CD4-positive, alpha-beta T cell (primary cell): ENCODE measurements at regions not wholly inside any gene's neighbourhood (a gene's known extent, or its start where the extent isn't known, plus 50 kb on each side); places are given as distances from the start of the nearest gene placed in this dataset.
"Not testable (repeated sequence)": the region's sequence is repeated elsewhere in the genome, so short reads cannot be mapped to it uniquely, and the experiment has no call there.

ENCODE experiments used
- ATAC-seq: fragments of 200-7000 bp; cut with Tn5 transposase; one replicate; pipeline ENCODE4 v1.10.0; 2022; ENCODE audit warnings: mild to moderate bottlenecking; ENCODE audit not compliant: poor library complexity
- CTCF ChIA-PET: fragments of 350-600 bp; sonication (Branson Sonifier 250); formaldehyde crosslinking; loops from one replicate; lab custom pipeline; 2021; ENCODE audit warnings: antibody characterized with exemption, inconsistent platforms; lab: Charles Lee
- POLR2A ChIA-PET: fragments of 350-600 bp; sonication (Branson Sonifier 250); formaldehyde crosslinking; loops from one replicate; lab custom pipeline; 2021; ENCODE audit warnings: antibody characterized with exemption, inconsistent platforms; lab: Charles Lee
- DNase-seq, 14 experiments: peaks; one replicate each; pipeline ENCODE4 v3.0.0-alpha.2; 2013 to 2020; ENCODE audit warnings: mixed read lengths in 2 of 14
- H3K27ac ChIP-seq, 2 donors: one replicate each; pipeline versions ENCODE4 v1.5.1 to v1.7.0; 2013; ENCODE audit warnings: low read length in 2 of 2, low read depth in 1 of 2, mild to moderate bottlenecking in 1 of 2
- H3K27me3 ChIP-seq, 2 experiments: 1 replicate in 1 of 2; 2 replicates in 1 of 2; pipeline versions ENCODE4 v1.6.1 to v1.7.0; 2013; ENCODE audit warnings: low read length in 2 of 2, control low read depth in 1 of 2, mild to moderate bottlenecking in 1 of 2, moderate library complexity in 1 of 2; ENCODE audit not compliant: insufficient read depth in 2 of 2, control insufficient read depth in 1 of 2
- H3K36me3 ChIP-seq: one replicate; pipeline ENCODE4 v1.6.1; 2013; ENCODE audit warnings: low read length, control low read depth; ENCODE audit not compliant: insufficient read depth
- H3K4me1 ChIP-seq: one replicate; pipeline ENCODE4 v1.6.1; 2013; ENCODE audit warnings: low read length, control low read depth; ENCODE audit not compliant: insufficient read depth
- H3K4me3 ChIP-seq: one replicate; pipeline ENCODE4 v1.5.1; 2013; ENCODE audit warnings: mild to moderate bottlenecking, low read length, moderate library complexity
- H3K9me3 ChIP-seq, 2 experiments: 1 replicate in 1 of 2; 2 replicates in 1 of 2; pipeline versions ENCODE4 v1.6.1 to v1.7.0; 2013; ENCODE audit warnings: low read length in 2 of 2, mild to moderate bottlenecking in 2 of 2, control low read depth in 1 of 2, moderate library complexity in 1 of 2; ENCODE audit not compliant: control insufficient read depth in 1 of 2, insufficient read depth in 1 of 2
- H3K27ac Mint-ChIP-seq: one replicate; pipeline ENCODE4 v1.8.0; 2020; ENCODE audit warnings: mixed read lengths
- H3K27me3 Mint-ChIP-seq: one replicate; pipeline ENCODE4 v1.8.0; 2021; ENCODE audit warnings: mixed read lengths
- H3K36me3 Mint-ChIP-seq: one replicate; pipeline ENCODE4 v1.8.0; 2021; ENCODE audit warnings: low read depth, mixed read lengths
- H3K4me1 Mint-ChIP-seq: one replicate; pipeline ENCODE4 v1.8.0; 2021; ENCODE audit warnings: low read depth, mixed read lengths
- H3K4me3 Mint-ChIP-seq: one replicate; pipeline ENCODE4 v1.8.0; 2020; ENCODE audit warnings: mild to moderate bottlenecking, mixed read lengths
- H3K9me3 Mint-ChIP-seq: one replicate; pipeline ENCODE4 v1.8.0; 2020; ENCODE audit warnings: mixed read lengths
- intact Hi-C, 2 experiments: fragments of 100-400 bp; cut with DNase I in 1 of 2; cut with micrococcal nuclease in 1 of 2; formaldehyde crosslinking; loops; one replicate each; pipeline versions ENCODE4 v1.15.1 to v1.9.0; 2023 to 2025; cut with DNase I, micrococcal nuclease
- TF ChIP-seq, protein P1 (sequence below): fragments of 200-600 bp; IDR thresholded peaks from one replicate; pipeline ENCODE4 v1.8.0; 2022; ENCODE audit warnings: antibody characterized with exemption, mild to moderate bottlenecking

DNA sequence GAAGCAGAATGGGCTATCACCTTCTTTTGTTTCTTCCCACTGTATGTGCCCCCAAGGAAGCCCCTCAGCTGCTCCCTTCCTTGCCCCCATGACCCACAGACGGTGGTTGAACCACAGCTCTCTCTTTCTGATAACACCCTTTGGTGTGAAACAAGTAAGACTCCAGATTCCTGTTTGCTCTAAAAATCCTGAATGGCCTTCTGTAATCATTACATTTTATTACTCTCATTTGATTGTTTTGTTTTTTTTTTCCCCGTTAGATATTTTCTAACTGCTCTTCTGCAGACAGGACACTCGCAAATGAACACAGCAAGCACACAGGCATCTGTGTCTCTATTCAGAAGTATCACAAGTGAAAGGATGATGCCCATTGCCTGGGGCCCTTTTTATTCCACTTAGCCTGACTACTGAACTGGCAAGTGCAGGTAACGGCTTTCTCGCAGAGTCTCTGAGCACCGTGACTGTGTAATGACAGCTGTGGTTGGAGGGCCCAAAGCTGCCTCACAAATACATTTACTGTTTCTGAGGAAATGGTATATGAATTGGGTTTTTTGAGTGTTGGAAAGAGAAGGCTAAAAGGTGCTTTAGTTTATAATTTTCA, 59.3 kb downstream of the OXGR1 start:
- peaks cover 0 to 3% of the 10 kb centered on the region in 2 experiments for H3K9me3 ChIP-seq
- intact Hi-C loops = no loop called here
- Mint-ChIP-seq H3K4me3 (no peak overlapping the region), H3K36me3 (no peaks in the 10 kb centered on the region), H3K27ac (no peak overlapping the region), H3K27me3 (no peaks in the 10 kb centered on the region), H3K9me3 (no peaks in the 10 kb centered on the region), H3K4me1 (no peaks in the 10 kb centered on the region)
- H3K4me3 ChIP-seq = no peak overlapping the region
- no peaks in the 10 kb centered on the region for H3K36me3 ChIP-seq
- H3K27ac ChIP-seq = no peak overlapping the region
- H3K4me1 ChIP-seq = no peaks in the 10 kb centered on the region
- ATAC-seq (no peak), DNase-seq (no peak)
- no peaks in the 10 kb centered on the region for H3K27me3 ChIP-seq
- ChIA-PET CTCF (no interaction called here), POLR2A (no interaction called here)
- TF ChIP-seq, protein P1, sequence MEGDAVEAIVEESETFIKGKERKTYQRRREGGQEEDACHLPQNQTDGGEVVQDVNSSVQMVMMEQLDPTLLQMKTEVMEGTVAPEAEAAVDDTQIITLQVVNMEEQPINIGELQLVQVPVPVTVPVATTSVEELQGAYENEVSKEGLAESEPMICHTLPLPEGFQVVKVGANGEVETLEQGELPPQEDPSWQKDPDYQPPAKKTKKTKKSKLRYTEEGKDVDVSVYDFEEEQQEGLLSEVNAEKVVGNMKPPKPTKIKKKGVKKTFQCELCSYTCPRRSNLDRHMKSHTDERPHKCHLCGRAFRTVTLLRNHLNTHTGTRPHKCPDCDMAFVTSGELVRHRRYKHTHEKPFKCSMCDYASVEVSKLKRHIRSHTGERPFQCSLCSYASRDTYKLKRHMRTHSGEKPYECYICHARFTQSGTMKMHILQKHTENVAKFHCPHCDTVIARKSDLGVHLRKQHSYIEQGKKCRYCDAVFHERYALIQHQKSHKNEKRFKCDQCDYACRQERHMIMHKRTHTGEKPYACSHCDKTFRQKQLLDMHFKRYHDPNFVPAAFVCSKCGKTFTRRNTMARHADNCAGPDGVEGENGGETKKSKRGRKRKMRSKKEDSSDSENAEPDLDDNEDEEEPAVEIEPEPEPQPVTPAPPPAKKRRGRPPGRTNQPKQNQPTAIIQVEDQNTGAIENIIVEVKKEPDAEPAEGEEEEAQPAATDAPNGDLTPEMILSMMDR = no peak

DNA sequence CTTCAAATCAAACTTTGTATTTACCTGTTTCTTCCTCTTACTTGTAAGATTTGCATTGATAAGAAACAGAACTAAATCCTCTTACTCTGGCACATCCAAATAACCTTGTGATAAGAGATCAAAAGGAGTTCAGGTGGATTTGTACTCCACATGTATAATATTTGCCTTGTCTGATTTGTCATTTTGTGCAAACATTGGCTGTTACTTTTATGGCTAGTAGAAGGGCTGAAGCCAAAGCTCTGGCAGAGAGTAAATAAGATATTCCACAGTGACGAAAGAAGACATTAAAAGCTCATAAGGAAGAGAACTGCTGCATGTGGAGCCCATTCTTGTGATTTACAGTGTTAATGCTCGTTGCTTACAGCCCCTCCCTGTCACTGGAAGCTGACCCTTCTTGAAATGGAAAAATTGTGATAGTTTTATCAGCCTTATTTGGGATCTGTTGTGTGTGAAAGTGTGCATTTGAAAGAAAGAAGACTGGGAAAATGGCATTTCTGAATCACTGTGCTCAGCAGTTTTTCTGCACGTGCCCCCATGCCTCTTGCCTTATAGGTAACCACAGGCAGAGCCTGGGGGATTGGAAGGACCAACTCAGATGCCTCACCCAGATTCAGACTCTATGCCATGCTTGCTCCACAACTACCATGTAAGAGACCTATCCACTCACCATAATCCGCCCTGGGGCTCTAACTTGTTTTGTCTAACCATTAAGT, 68.2 kb downstream of the OXGR1 start:
- H3K36me3 Mint-ChIP-seq = no peaks in the 10 kb centered on the region
- DNase-seq = no peak
- CTCF ChIA-PET = no interaction called here

DNA sequence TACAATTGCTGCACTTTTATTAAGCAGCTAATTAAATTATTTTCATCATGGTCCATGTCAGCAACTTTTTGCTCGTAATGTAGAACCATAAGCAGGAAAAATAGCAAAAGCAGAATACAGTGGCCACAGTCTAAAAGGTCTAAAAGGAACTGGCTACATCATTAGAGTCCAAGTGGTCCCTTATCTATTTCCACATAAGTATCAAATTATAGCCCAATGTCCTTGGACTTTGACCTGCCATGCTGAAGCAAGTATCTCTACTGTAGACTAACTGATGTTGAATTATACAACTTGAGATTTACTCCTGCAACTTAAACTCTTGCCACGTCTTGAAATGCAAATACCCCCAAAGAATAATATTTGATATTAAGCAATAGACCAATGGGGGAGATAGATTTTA, 68.8 kb downstream of the OXGR1 start:
- Mint-ChIP-seq H3K27me3 (peaks cover 8% of the 10 kb centered on the region), H3K36me3 (no peaks in the 10 kb centered on the region), H3K4me1 (no peaks in the 10 kb centered on the region), H3K9me3 (peaks cover 22% of the 10 kb centered on the region), H3K27ac (no peak overlapping the region), H3K4me3 (no peak overlapping the region)
- CTCF ChIA-PET = no interaction called here
- H3K27ac ChIP-seq = no peak overlapping the region
- no peaks in the 10 kb centered on the region for H3K9me3 ChIP-seq
- H3K27me3 ChIP-seq = no peaks in the 10 kb centered on the region
- intact Hi-C loops = no loop called here
- H3K36me3 ChIP-seq = no peaks in the 10 kb centered on the region
- no peak overlapping the region for H3K4me3 ChIP-seq
- TF ChIP-seq, protein P1 = no peak
- ATAC-seq = no peak
- POLR2A ChIA-PET = no interaction called here
- no peak for DNase-seq
- no peaks in the 10 kb centered on the region for H3K4me1 ChIP-seq

More for the DNA sequence above, 68.2 kb downstream of the OXGR1 start:
- POLR2A ChIA-PET = no interaction called here
- no peak overlapping the region for H3K27ac ChIP-seq
- peaks cover 18% of the 10 kb centered on the region for H3K9me3 Mint-ChIP-seq
- H3K36me3 ChIP-seq = no peaks in the 10 kb centered on the region
- H3K27me3 Mint-ChIP-seq = peaks cover 4% of the 10 kb centered on the region
- no peaks in the 10 kb centered on the region for H3K4me1 Mint-ChIP-seq
- H3K4me3 ChIP-seq = no peak overlapping the region
- H3K27ac Mint-ChIP-seq = no peak overlapping the region
- TF ChIP-seq, protein P1 = no peak
- H3K9me3 ChIP-seq = no peaks in the 10 kb centered on the region
- H3K27me3 ChIP-seq = no peaks in the 10 kb centered on the region
- H3K4me1 ChIP-seq = no peaks in the 10 kb centered on the region
- no peak overlapping the region for H3K4me3 Mint-ChIP-seq
- no peak for ATAC-seq
- intact Hi-C loops = no loop called here

DNA sequence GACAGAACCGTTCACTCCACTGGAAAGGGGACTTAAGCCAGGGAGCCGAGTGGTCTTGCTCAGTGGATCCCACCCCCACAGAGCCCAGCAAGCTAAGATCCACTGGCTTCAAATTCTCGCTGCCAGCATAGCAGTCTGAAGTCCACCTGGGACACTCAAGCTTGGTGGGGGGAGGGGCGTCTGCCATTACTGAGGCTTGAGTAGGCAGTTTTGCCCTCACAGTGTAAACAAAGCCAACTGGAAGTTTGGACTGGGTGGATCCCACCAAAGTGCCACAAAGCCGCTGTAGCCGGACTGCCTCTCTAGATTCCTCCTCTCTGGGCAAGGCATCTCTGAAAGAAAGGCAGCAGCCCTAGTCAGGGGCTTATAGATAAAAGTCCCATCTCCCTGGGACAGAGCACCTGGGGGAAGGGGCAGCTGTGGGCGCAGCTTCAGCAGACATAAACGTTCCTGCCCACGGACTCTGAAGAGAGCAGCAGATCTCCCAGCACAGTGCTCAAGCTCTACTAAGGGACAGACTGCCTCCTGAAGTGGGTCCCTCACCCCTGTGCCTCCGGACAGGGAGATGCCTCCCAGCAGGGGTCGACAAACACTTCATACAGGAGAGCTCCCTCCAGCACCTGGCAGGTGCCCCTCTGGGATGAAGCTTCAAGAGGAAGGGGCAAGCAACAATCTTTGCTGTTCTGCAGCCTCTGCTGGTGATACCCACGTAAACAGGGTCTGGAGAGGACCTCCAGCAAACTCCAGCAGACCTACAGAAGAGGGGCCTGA, 75.2 kb downstream of the OXGR1 start:
- H3K36me3 ChIP-seq, H3K27ac ChIP-seq, H3K4me3 Mint-ChIP-seq, CTCF ChIA-PET, H3K4me3 ChIP-seq, DNase-seq, intact Hi-C loops, H3K9me3 ChIP-seq, H3K4me1 Mint-ChIP-seq, H3K36me3 Mint-ChIP-seq, H3K27me3 ChIP-seq, POLR2A ChIA-PET, H3K4me1 ChIP-seq, ATAC-seq, H3K27ac Mint-ChIP-seq: not testable (repeated sequence)
- H3K9me3 Mint-ChIP-seq = peaks cover 24% of the 10 kb centered on the region
- H3K27me3 Mint-ChIP-seq = peaks cover 13% of the 10 kb centered on the region
